ENCODE measurements at regions not wholly inside any gene's neighbourhood (a gene's known extent, or its start where the extent isn't known, plus 50 kb on each side); places are given as distances from the start of the nearest gene placed in this dataset.

DNA sequence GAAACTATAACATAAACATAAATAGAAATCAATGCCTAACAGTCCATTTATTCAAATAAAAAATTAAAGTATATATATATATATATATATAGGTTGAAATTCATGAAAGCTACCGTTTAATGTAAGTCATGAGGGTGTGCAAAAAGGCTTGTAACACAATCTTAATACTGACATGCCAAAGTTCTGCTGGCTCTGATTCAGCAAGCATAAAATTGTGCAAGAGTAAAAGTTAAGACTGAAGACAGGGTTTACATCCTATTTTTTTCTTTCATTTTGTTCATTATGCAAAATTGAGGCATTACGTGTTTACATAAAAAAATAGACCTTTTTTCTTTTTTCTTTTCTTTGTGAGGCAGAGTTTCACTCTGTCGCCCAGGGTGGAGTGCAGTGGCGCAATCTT is 984.2 kb downstream of the FSCB start:
- TF ChIP-seq, protein P1, sequence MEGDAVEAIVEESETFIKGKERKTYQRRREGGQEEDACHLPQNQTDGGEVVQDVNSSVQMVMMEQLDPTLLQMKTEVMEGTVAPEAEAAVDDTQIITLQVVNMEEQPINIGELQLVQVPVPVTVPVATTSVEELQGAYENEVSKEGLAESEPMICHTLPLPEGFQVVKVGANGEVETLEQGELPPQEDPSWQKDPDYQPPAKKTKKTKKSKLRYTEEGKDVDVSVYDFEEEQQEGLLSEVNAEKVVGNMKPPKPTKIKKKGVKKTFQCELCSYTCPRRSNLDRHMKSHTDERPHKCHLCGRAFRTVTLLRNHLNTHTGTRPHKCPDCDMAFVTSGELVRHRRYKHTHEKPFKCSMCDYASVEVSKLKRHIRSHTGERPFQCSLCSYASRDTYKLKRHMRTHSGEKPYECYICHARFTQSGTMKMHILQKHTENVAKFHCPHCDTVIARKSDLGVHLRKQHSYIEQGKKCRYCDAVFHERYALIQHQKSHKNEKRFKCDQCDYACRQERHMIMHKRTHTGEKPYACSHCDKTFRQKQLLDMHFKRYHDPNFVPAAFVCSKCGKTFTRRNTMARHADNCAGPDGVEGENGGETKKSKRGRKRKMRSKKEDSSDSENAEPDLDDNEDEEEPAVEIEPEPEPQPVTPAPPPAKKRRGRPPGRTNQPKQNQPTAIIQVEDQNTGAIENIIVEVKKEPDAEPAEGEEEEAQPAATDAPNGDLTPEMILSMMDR (conservative IDR thresholded peaks at IDR 0.05; ENCODE audit: low read depth, low read length): no peak
- no peak for TF ChIP-seq EZH2 (IDR thresholded peaks at IDR 0.05; ENCODE audit: borderline replicate concordance, low read depth, low read length, poor library complexity, severe bottlenecking)
